GM06990 (cell line): ENCODE measurements at regions not wholly inside any gene's neighbourhood (a gene's known extent, or its start where the extent isn't known, plus 50 kb on each side); places are given as distances from the start of the nearest gene placed in this dataset.

Experiments used
- DNase-seq: peaks from one replicate; pipeline ENCODE4 v3.0.0-alpha.2; 2011; ENCODE audit not compliant: insufficient read length; ENCODE audit errors: extremely low read depth
- H3K27me3 ChIP-seq: replicated peaks from 2 replicates; pipeline ENCODE4 v1.6.0; 2011; ENCODE audit warnings: low read length; ENCODE audit not compliant: control insufficient read depth, insufficient read depth
- H3K36me3 ChIP-seq: 2 replicates; pipeline ENCODE4 v1.5.1; 2011; ENCODE audit warnings: low read length; ENCODE audit not compliant: control insufficient read depth, insufficient read depth
- H3K4me3 ChIP-seq: replicated peaks from 2 replicates; pipeline ENCODE4 v1.5.1; 2011; ENCODE audit warnings: low read depth, mild to moderate bottlenecking, control low read depth, low read length
- TF ChIP-seq, protein P1 (sequence below): IDR thresholded peaks from 2 replicates; pipeline ENCODE4 v1.5.1; 2011; ENCODE audit warnings: low read length, control low read depth, mild to moderate bottlenecking, inconsistent platforms; ENCODE audit not compliant: insufficient read depth, poor library complexity, severe bottlenecking

DNA sequence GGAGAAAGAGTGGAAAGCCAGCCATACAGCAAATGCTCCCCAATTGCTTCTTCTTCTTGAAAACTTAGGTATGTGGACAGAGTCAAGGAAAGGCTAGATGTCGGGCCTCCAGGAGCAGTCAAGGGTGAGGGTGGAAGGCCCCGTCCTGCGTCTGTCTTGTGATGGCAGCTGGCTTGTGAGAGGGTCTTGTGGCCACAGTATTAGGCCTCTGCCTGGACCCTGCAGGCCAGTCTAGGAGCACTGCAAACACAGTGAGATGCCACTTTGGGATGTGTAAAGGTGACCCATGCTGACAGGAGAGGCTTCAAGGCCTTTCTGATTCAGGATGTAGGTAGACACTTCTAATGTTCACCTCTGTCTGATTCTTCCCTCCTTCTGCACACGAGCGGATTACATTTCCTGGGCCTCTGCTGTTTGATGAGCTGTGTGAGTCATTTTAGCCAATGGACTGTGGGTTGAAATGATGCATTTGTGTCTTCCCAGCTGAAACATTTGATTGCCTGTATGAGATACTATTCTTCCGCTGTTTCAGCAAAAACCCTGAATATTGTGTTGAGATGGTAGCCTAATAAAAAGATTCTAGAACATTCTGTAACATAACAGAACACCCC, 135.4 kb downstream of the EMX2 start:
- TF ChIP-seq, protein P1, sequence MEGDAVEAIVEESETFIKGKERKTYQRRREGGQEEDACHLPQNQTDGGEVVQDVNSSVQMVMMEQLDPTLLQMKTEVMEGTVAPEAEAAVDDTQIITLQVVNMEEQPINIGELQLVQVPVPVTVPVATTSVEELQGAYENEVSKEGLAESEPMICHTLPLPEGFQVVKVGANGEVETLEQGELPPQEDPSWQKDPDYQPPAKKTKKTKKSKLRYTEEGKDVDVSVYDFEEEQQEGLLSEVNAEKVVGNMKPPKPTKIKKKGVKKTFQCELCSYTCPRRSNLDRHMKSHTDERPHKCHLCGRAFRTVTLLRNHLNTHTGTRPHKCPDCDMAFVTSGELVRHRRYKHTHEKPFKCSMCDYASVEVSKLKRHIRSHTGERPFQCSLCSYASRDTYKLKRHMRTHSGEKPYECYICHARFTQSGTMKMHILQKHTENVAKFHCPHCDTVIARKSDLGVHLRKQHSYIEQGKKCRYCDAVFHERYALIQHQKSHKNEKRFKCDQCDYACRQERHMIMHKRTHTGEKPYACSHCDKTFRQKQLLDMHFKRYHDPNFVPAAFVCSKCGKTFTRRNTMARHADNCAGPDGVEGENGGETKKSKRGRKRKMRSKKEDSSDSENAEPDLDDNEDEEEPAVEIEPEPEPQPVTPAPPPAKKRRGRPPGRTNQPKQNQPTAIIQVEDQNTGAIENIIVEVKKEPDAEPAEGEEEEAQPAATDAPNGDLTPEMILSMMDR = no peak
- DNase-seq = no peak

DNA sequence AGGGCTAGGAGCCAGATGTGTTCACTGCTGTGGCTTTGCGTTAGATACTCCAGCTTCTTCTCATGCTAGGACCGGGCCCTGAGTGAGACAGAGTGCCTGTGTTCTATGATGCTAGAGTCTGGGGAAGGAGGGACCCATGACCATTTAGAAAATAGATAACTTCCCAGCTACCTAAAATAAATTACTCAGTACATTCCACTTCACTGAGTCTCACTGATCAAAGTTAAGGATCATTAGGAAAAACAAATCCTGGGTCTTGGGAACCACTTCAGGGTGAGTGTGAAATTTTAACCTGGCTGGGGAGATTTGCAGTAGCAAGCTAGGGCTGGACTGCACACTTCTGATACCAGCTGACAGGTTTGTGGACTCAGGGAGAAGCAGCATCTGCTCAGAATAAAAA, 138.1 kb downstream of the EMX2 start:
- DNase-seq = no peak
- Histone ChIP-seq H3K27me3 (no peaks in the 10 kb centered on the region; the same call in 1 of the 2 replicates), H3K4me3 (no peak overlapping the region), H3K36me3 (no peaks in the 10 kb centered on the region)
- TF ChIP-seq, protein P1 = no peak

More for the DNA sequence above, 135.4 kb downstream of the EMX2 start:
- Histone ChIP-seq H3K36me3 (no peaks in the 10 kb centered on the region), H3K4me3 (no peak overlapping the region), H3K27me3 (no peaks in the 10 kb centered on the region; the same call in 1 of the 2 replicates)

DNA sequence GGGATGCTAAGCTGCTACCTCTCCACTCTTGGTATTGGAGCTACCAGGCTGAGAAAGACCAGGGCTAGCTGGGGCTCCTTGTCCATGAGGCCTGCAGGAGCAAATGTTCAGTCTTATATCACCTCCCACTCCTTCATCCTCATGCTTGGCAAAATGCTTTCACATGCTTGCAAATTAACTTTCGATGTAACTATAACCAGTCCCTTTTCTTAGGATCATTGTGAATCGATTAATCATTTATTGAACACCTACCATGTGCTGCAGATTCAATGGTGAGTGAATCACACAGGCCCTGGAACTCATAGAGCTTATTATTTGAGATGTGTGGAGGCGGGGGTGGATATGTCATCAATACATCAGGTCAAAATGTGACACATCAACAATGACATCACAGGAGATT, 138.6 kb downstream of the EMX2 start:
- H3K4me3 ChIP-seq = no peak overlapping the region
- TF ChIP-seq, protein P1 = no peak
- no peak for DNase-seq

DNA sequence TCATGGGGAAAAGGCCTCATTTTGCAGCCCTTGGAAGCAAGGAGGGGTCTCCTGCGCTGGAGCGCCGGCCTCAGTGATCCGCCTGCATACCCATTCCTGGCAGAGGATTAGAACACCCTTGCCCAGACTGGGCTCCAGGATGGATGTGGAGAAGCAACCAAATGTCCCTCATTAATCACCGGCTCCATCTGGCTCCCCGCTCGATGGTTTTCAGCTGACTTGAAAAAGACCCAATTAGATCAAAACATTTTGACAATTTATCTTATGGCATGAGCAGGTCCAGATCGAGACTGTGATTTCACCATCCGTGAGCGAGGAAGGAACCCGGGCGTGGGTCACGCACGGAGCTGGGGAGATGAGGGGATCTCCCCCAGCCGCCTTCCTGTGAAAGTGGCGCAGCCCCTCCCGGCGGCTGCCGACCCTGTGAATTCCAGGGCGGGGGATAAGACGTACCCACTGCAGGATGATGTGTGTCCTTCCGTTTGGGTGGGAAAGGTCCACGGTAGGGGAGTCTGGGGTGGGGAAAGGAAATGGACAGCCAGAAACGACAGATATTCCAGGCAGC, 141.6 kb downstream of the EMX2 start:
- DNase-seq = no peak
- Histone ChIP-seq H3K4me3 (no peak overlapping the region), H3K36me3 (no peaks in the 10 kb centered on the region), H3K27me3 (no peaks in the 10 kb centered on the region; the same call in 1 of the 2 replicates)
- TF ChIP-seq, protein P1 = no peak

More for the DNA sequence above, 138.6 kb downstream of the EMX2 start:
- Histone ChIP-seq H3K27me3 (no peaks in the 10 kb centered on the region; the same call in 1 of the 2 replicates), H3K36me3 (no peaks in the 10 kb centered on the region)

DNA sequence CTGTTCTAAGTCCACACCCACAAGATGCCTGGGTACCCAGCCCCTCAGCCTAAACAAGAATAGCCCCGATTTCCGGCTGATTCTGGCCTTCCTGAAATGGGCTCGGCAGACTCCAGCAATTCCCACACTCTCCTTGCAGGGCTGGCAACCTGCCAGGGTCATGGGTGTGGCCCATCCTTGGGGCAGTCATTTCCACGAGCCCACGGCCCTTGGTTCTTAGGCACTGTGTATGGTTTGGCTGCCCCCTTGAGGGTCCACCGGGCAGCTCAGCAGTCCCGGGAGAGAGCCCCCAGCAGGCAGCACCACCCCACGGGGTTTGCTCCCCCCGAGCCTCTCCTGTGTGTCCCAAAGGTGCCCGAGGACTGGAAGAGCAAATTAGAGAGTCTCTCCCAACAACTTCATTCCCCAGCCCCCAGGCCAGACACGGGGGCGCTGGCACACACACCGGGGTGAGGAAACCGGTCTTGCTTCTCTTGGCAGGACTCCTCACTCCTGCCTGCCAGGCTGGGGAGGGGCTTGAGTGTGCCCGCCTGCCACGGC, 142.2 kb downstream of the EMX2 start:
- no peak for DNase-seq
- Histone ChIP-seq H3K4me3 (no peak overlapping the region), H3K27me3 (no peaks in the 10 kb centered on the region; the same call in 1 of the 2 replicates), H3K36me3 (no peaks in the 10 kb centered on the region)
- TF ChIP-seq, protein P1 = peak; percentile 47
